MM.1S (cell line): ENCODE measurements at regions not wholly inside any gene's neighbourhood (a gene's known extent, or its start where the extent isn't known, plus 50 kb on each side); places are given as distances from the start of the nearest gene placed in this dataset.
"Not testable (repeated sequence)": the region's sequence is repeated elsewhere in the genome, so short reads cannot be mapped to it uniquely, and the experiment has no call there.

Experiments
- EZH2 ChIP-seq: fragments of 300-600 bp; sonication (generic); optimal IDR thresholded peaks from 2 replicates; pipeline ENCODE3; 2017; ENCODE audit warnings: low read depth, mild to moderate bottlenecking, antibody characterized with exemption, low read length, mixed read lengths
- EZH2phosphoT487 ChIP-seq: fragments of 300-600 bp; sonication (generic); IDR thresholded peaks from 2 replicates; pipeline ENCODE4 v1.6.1; 2018; ENCODE audit warnings: antibody characterized with exemption, low read length
- TF ChIP-seq, protein P1 (sequence below): fragments of 300-600 bp; sonication (generic); IDR thresholded peaks from 2 replicates; pipeline ENCODE4 v1.5.1; 2016; ENCODE audit warnings: antibody characterized with exemption, low read length, mixed read lengths

DNA sequence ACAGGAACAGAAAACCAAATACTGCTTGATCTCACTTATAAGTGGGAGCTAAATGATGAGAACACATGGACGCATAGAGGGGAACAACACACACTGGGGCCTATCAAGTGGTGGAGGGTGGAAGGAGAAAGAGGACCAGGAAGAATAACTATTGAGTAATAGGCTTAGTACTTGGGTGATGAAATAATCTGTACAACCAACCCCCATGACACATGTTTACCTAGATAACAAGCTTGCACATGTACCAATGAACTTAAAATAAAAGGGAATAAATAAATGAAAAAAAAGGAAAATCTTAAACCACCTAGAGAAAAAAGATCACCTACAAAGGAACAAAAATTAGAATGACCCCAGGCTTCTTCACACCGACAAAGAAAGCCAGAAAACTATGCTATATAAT lies 133.5 kb downstream of the KLRB1 start:
- TF ChIP-seq, protein P1, sequence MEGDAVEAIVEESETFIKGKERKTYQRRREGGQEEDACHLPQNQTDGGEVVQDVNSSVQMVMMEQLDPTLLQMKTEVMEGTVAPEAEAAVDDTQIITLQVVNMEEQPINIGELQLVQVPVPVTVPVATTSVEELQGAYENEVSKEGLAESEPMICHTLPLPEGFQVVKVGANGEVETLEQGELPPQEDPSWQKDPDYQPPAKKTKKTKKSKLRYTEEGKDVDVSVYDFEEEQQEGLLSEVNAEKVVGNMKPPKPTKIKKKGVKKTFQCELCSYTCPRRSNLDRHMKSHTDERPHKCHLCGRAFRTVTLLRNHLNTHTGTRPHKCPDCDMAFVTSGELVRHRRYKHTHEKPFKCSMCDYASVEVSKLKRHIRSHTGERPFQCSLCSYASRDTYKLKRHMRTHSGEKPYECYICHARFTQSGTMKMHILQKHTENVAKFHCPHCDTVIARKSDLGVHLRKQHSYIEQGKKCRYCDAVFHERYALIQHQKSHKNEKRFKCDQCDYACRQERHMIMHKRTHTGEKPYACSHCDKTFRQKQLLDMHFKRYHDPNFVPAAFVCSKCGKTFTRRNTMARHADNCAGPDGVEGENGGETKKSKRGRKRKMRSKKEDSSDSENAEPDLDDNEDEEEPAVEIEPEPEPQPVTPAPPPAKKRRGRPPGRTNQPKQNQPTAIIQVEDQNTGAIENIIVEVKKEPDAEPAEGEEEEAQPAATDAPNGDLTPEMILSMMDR = not testable (repeated sequence)
- TF ChIP-seq EZH2phosphoT487, EZH2: not testable (repeated sequence)
